ENCODE measurements at regions not wholly inside any gene's neighbourhood (a gene's known extent, or its start where the extent isn't known, plus 50 kb on each side); places are given as distances from the start of the nearest gene placed in this dataset.

- TF ChIP-seq PATZ1 (tag by site-specific recombination; IDR thresholded peaks at IDR 0.05) (no peak), CTCF (tag by site-specific recombination; IDR thresholded peaks at IDR 0.05) (no peak), ZNF274 (IDR thresholded peaks at IDR 0.05; ENCODE audit: low read length) (no peak), ZNF274 (tag by site-specific recombination; IDR thresholded peaks at IDR 0.05; ENCODE audit: borderline replicate concordance) (no peak), ZNF292 (tag by site-specific recombination; IDR thresholded peaks at IDR 0.05; ENCODE audit: borderline replicate concordance, low read depth) (no peak), MZF1 (tag by site-specific recombination; IDR thresholded peaks at IDR 0.05; ENCODE audit: borderline replicate concordance) (no peak), SP2 (tag by site-specific recombination; IDR thresholded peaks at IDR 0.05) (no peak), REST (tag by site-specific recombination; IDR thresholded peaks at IDR 0.05) (no peak), GLIS1 (tag by site-specific recombination; IDR thresholded peaks at IDR 0.05) (no peak), GFI1B (tag by site-specific recombination; IDR thresholded peaks at IDR 0.05) (no peak)
These were observed 295.5 kb downstream of the MEIS1 start for GRCh38 chr2:66730441-66730840.
